Gastroesophageal sphincter (tissue), 3 donors: ENCODE measurements at regions not wholly inside any gene's neighbourhood (a gene's known extent, or its start where the extent isn't known, plus 50 kb on each side); places are given as distances from the start of the nearest gene placed in this dataset.

ENCODE experiments used
- EP300 ChIP-seq: sonication (generic); formaldehyde crosslinking; IDR thresholded peaks from one replicate; pipeline ENCODE4 v1.6.1; 2017; ENCODE audit warnings: antibody characterized with exemption, mild to moderate bottlenecking
- POLR2A ChIP-seq, 2 donors: fragments of 450-650 bp; IDR thresholded peaks; one replicate each; pipeline ENCODE4 v1.6.1; 2017; ENCODE audit warnings: antibody characterized with exemption in 2 of 2, mild to moderate bottlenecking in 2 of 2, moderate library complexity in 1 of 2
- POLR2AphosphoS5 ChIP-seq: sonication (generic); formaldehyde crosslinking; IDR thresholded peaks from one replicate; pipeline ENCODE4 v1.6.1; 2017; ENCODE audit warnings: antibody characterized with exemption
- TF ChIP-seq, protein P1 (sequence below), 4 experiments: fragments of 200-600 bp in 2 of 4; fragments of 450-650 bp in 2 of 4; sonication (generic) in 1 of 4; IDR thresholded peaks; one replicate each; pipeline ENCODE4 v1.5.1; 2017 to 2019; ENCODE audit warnings: antibody characterized with exemption in 4 of 4, mild to moderate bottlenecking in 2 of 4, moderate library complexity in 2 of 4

DNA sequence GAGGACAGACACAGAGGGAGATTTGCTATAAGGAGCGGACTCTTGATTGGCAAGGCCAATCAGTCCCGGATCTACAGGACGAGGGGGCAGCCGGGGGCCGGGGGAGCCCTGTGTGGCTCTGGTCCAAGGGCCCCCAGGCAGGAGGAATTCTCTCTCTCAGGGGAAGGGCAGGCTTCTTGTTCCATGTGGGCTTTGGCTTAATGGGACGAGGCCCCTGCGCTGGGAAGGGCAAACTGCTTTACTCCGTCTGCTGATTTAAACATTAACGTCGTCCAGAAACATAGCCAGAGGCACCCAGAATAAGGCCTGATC is 75.9 kb downstream of the TMEM18 start:
- no peak for TF ChIP-seq POLR2AphosphoS5
- TF ChIP-seq, protein P1, sequence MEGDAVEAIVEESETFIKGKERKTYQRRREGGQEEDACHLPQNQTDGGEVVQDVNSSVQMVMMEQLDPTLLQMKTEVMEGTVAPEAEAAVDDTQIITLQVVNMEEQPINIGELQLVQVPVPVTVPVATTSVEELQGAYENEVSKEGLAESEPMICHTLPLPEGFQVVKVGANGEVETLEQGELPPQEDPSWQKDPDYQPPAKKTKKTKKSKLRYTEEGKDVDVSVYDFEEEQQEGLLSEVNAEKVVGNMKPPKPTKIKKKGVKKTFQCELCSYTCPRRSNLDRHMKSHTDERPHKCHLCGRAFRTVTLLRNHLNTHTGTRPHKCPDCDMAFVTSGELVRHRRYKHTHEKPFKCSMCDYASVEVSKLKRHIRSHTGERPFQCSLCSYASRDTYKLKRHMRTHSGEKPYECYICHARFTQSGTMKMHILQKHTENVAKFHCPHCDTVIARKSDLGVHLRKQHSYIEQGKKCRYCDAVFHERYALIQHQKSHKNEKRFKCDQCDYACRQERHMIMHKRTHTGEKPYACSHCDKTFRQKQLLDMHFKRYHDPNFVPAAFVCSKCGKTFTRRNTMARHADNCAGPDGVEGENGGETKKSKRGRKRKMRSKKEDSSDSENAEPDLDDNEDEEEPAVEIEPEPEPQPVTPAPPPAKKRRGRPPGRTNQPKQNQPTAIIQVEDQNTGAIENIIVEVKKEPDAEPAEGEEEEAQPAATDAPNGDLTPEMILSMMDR (IDR thresholded peaks at IDR 0.05) = no peak
- TF ChIP-seq POLR2A (IDR thresholded peaks at IDR 0.05) = no peak
- no peak for TF ChIP-seq EP300
